Neural cell (in vitro differentiated cells): ENCODE measurements at regions not wholly inside any gene's neighbourhood (a gene's known extent, or its start where the extent isn't known, plus 50 kb on each side); places are given as distances from the start of the nearest gene placed in this dataset.

Experiments used
- H2AFZ ChIP-seq: fragments of 200-600, 300-800 bp; sonication (generic), shearing (Covaris generic); 2 replicates; pipeline ENCODE4 v1.6.0; 2014; ENCODE audit warnings: low read depth, mild to moderate bottlenecking, antibody characterized with exemption, low read length, moderate library complexity
- H3F3A ChIP-seq: fragments of 200-600 bp; shearing (Covaris generic); 2 replicates; pipeline ENCODE4 v1.6.1; 2016; ENCODE audit warnings: mild to moderate bottlenecking, moderate library complexity, mixed read lengths, antibody characterized with exemption, low read length; ENCODE audit not compliant: insufficient read depth, poor library complexity, severe bottlenecking
- H3K27ac ChIP-seq: fragments of 200-600, 300-800 bp; sonication (generic), shearing (Covaris generic); 2 replicates; pipeline ENCODE4 v1.5.1; 2014; ENCODE audit warnings: mild to moderate bottlenecking, low read length, moderate library complexity
- H3K27me3 ChIP-seq: fragments of 300-800, 200-600 bp; sonication (generic), shearing (Covaris generic); 2 replicates; pipeline ENCODE4 v1.6.0; 2014; ENCODE audit warnings: mild to moderate bottlenecking, low read depth, low read length, moderate library complexity; ENCODE audit not compliant: insufficient read depth
- H3K36me3 ChIP-seq: fragments of 300-800, 200-600 bp; sonication (generic), shearing (Covaris generic); 2 replicates; pipeline ENCODE4 v1.5.1; 2014; ENCODE audit warnings: mild to moderate bottlenecking, antibody characterized with exemption, low read length, moderate library complexity; ENCODE audit not compliant: insufficient read depth
- H3K4me2 ChIP-seq: fragments of 300-800, 200-600 bp; sonication (generic), shearing (Covaris generic); 2 replicates; pipeline ENCODE4 v1.6.0; 2014; ENCODE audit warnings: mild to moderate bottlenecking, low read length
- H3K4me3 ChIP-seq: fragments of 300-800, 200-600 bp; sonication (generic), shearing (Covaris generic); 2 replicates; pipeline ENCODE4 v1.5.1; 2014; ENCODE audit warnings: mild to moderate bottlenecking, low read length, moderate library complexity
- H3K79me2 ChIP-seq: fragments of 200-600 bp; shearing (Covaris generic); replicated peaks from 2 replicates; pipeline ENCODE4 v1.6.0; 2014; ENCODE audit warnings: mild to moderate bottlenecking, low read length, moderate library complexity; ENCODE audit not compliant: insufficient read depth
- H3K9ac ChIP-seq: fragments of 300-800, 200-600 bp; sonication (generic), shearing (Covaris generic); 2 replicates; pipeline ENCODE4 v1.6.1; 2016; ENCODE audit warnings: mild to moderate bottlenecking, low read length, mixed read lengths
- H3K9me2 ChIP-seq: fragments of 200-600 bp; shearing (Covaris generic); 2 replicates; pipeline ENCODE4 v1.6.1; 2016; ENCODE audit warnings: mild to moderate bottlenecking, low read length, mixed read lengths; ENCODE audit not compliant: insufficient read depth
- H3K9me3 ChIP-seq: fragments of 200-600, 300-800 bp; sonication (generic), shearing (Covaris generic); 2 replicates; pipeline ENCODE4 v1.6.1; 2016; ENCODE audit warnings: mild to moderate bottlenecking, mixed run types, low read length, moderate library complexity, mixed read lengths
- H4K20me1 ChIP-seq: fragments of 200-600 bp; shearing (Covaris generic); 2 replicates; pipeline ENCODE4 v1.6.1; 2016; ENCODE audit warnings: mild to moderate bottlenecking, mixed run types; ENCODE audit not compliant: insufficient read depth
- EP300 ChIP-seq: fragments of 450-650 bp; conservative IDR thresholded peaks from 2 replicates; pipeline ENCODE4 v1.6.1; 2014; ENCODE audit warnings: antibody characterized with exemption, mild to moderate bottlenecking, moderate library complexity; ENCODE audit not compliant: poor library complexity, severe bottlenecking
- EZH2 ChIP-seq: fragments of 200-600, 300-800 bp; shearing (Covaris generic), sonication (generic); IDR thresholded peaks from 2 replicates; pipeline ENCODE4 v1.6.1; 2014; ENCODE audit warnings: antibody characterized with exemption, low read length, borderline replicate concordance, mild to moderate bottlenecking; ENCODE audit not compliant: insufficient read depth, poor library complexity, severe bottlenecking
- RAD21 ChIP-seq: fragments of 450-650 bp; conservative IDR thresholded peaks from 2 replicates; pipeline ENCODE4 v1.6.1; 2014; ENCODE audit warnings: antibody characterized with exemption, mild to moderate bottlenecking, moderate library complexity
- SMC3 ChIP-seq: fragments of 450-650 bp; conservative IDR thresholded peaks from 2 replicates; pipeline ENCODE4 v1.6.1; 2014; ENCODE audit warnings: antibody characterized with exemption, mild to moderate bottlenecking, moderate library complexity; ENCODE audit not compliant: poor library complexity
- TF ChIP-seq, protein P1 (sequence below): IDR thresholded peaks from 2 replicates; pipeline ENCODE4 v1.6.1; 2012; ENCODE audit warnings: borderline replicate concordance
- TF ChIP-seq, protein P2 (sequence below): fragments of 450-650 bp; IDR thresholded peaks from 2 replicates; pipeline ENCODE4 v1.5.1; 2014; ENCODE audit warnings: antibody characterized with exemption, mild to moderate bottlenecking, moderate library complexity; ENCODE audit not compliant: poor library complexity, severe bottlenecking

DNA sequence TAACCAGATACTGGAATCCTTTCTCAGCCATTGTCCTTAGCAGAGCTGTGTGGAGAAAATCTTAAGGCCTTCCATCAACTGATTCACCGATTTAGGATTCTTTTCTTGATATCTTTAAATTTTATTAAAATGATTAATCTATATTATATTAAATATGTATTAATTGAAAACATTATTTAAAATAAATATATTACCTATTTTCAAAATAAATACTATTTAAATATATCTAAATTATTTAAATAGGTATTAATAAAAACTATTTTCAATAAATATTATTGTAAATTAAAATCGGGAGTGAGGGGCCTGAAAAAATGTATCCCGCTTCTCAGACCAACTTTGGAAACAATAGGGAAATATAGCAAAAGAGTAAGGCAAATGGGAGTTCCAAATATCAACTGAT, 94.0 kb upstream of the HPF1 start:
- H3F3A ChIP-seq = no peaks in the 10 kb centered on the region
- no peaks in the 10 kb centered on the region for H3K79me2 ChIP-seq
- no peak overlapping the region for H3K9ac ChIP-seq

DNA sequence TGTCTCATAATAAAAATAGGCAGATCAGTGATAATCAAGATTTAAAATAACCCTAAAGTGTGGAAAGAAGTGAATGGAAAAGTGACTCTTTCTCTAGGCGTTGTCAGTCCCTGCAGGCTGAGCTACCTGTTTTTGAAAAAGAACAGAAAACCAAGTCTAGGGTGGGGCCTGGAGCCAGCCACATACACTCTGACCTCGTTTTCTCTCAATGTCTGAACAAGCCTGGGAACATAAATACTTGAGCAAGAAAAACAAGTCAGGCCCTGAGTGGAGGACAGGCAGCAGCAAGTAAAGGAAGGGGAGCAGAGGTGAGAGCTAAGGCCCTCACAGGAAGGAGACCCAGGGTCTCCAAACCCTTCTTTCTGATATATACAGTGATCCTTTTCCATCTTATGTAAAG, 91.7 kb upstream of the HPF1 start:
- Histone ChIP-seq H4K20me1 (no peaks in the 10 kb centered on the region), H3K27ac (no peak overlapping the region), H3K4me2 (no peak overlapping the region), H3K4me3 (no peak overlapping the region), H3K9me3 (no peaks in the 10 kb centered on the region), H3K9ac (no peak overlapping the region), H3K36me3 (no peaks in the 10 kb centered on the region), H3K27me3 (no peaks in the 10 kb centered on the region), H3F3A (no peaks in the 10 kb centered on the region), H3K9me2 (no peaks in the 10 kb centered on the region), H3K79me2 (no peaks in the 10 kb centered on the region), H2AFZ (no peak overlapping the region)
- TF ChIP-seq EZH2 = no peak
- TF ChIP-seq EP300 = no peak

More for the DNA sequence above, 94.0 kb upstream of the HPF1 start:
- Histone ChIP-seq H3K27ac (no peak overlapping the region), H3K4me2 (no peak overlapping the region), H3K27me3 (no peaks in the 10 kb centered on the region), H3K9me2 (no peaks in the 10 kb centered on the region), H2AFZ (no peak overlapping the region), H3K4me3 (no peak overlapping the region), H4K20me1 (no peaks in the 10 kb centered on the region), H3K36me3 (no peaks in the 10 kb centered on the region), H3K9me3 (no peaks in the 10 kb centered on the region)
- no peak for TF ChIP-seq RAD21
- TF ChIP-seq, protein P1, sequence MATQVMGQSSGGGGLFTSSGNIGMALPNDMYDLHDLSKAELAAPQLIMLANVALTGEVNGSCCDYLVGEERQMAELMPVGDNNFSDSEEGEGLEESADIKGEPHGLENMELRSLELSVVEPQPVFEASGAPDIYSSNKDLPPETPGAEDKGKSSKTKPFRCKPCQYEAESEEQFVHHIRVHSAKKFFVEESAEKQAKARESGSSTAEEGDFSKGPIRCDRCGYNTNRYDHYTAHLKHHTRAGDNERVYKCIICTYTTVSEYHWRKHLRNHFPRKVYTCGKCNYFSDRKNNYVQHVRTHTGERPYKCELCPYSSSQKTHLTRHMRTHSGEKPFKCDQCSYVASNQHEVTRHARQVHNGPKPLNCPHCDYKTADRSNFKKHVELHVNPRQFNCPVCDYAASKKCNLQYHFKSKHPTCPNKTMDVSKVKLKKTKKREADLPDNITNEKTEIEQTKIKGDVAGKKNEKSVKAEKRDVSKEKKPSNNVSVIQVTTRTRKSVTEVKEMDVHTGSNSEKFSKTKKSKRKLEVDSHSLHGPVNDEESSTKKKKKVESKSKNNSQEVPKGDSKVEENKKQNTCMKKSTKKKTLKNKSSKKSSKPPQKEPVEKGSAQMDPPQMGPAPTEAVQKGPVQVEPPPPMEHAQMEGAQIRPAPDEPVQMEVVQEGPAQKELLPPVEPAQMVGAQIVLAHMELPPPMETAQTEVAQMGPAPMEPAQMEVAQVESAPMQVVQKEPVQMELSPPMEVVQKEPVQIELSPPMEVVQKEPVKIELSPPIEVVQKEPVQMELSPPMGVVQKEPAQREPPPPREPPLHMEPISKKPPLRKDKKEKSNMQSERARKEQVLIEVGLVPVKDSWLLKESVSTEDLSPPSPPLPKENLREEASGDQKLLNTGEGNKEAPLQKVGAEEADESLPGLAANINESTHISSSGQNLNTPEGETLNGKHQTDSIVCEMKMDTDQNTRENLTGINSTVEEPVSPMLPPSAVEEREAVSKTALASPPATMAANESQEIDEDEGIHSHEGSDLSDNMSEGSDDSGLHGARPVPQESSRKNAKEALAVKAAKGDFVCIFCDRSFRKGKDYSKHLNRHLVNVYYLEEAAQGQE = no peak

DNA sequence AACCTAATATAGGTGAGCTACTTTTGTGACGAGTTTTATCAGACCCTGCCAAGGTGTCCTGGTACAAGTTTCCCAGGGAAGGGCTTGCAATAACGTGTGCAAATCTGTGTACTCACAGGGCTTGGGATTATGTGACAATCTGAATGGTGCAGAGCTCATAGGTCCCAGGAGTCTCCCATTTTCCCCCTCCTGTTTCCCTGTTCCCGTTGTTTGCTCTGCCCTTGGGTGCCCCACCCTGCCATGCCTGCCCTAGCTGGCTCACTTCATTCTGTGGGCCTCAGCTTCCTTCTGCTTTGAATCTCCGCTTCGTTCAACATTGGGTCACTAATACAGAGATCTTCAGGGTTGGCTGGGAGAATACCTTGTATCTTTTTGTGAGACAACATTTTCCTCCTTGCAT, 90.3 kb upstream of the HPF1 start:
- H3F3A ChIP-seq = no peaks in the 10 kb centered on the region
- no peaks in the 10 kb centered on the region for H3K36me3 ChIP-seq
- H3K4me2 ChIP-seq = no peak overlapping the region
- no peaks in the 10 kb centered on the region for H3K79me2 ChIP-seq
- H3K27me3 ChIP-seq = no peaks in the 10 kb centered on the region
- H2AFZ ChIP-seq = no peak overlapping the region
- no peaks in the 10 kb centered on the region for H4K20me1 ChIP-seq
- H3K4me3 ChIP-seq = no peak overlapping the region
- H3K27ac ChIP-seq = no peak overlapping the region
- H3K9me3 ChIP-seq = no peaks in the 10 kb centered on the region
- TF ChIP-seq EZH2 = no peak
- TF ChIP-seq, protein P2, sequence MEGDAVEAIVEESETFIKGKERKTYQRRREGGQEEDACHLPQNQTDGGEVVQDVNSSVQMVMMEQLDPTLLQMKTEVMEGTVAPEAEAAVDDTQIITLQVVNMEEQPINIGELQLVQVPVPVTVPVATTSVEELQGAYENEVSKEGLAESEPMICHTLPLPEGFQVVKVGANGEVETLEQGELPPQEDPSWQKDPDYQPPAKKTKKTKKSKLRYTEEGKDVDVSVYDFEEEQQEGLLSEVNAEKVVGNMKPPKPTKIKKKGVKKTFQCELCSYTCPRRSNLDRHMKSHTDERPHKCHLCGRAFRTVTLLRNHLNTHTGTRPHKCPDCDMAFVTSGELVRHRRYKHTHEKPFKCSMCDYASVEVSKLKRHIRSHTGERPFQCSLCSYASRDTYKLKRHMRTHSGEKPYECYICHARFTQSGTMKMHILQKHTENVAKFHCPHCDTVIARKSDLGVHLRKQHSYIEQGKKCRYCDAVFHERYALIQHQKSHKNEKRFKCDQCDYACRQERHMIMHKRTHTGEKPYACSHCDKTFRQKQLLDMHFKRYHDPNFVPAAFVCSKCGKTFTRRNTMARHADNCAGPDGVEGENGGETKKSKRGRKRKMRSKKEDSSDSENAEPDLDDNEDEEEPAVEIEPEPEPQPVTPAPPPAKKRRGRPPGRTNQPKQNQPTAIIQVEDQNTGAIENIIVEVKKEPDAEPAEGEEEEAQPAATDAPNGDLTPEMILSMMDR = no peak
- no peak for TF ChIP-seq SMC3
- no peaks in the 10 kb centered on the region for H3K9me2 ChIP-seq
- H3K9ac ChIP-seq = no peak overlapping the region
